GM19324 (cell line): ENCODE measurements at regions not wholly inside any gene's neighbourhood (a gene's known extent, or its start where the extent isn't known, plus 50 kb on each side); places are given as distances from the start of the nearest gene placed in this dataset.

Experiments used
- ATAC-seq: cut with Tn5 transposase; IDR thresholded peaks from one replicate; pipeline ENCODE4 v1.9.1; 2021; ENCODE audit warnings: mild to moderate bottlenecking, moderate library complexity; ENCODE audit not compliant: unreplicated experiment, low FRiP score

GRCh38 chr1:195475568-195475967 lies 1132.7 kb downstream of the KCNT2 start:
- ATAC-seq, result no peak

- ATAC-seq, result no peak
These were observed 1135.9 kb downstream of the KCNT2 start for GRCh38 chr1:195472291-195472690.

- ATAC-seq, result no peak
These were observed 1141.6 kb downstream of the KCNT2 start for GRCh38 chr1:195466639-195467038.

- no peak for ATAC-seq
These were observed 1145.6 kb downstream of the KCNT2 start for GRCh38 chr1:195462646-195463045.

GRCh38 chr1:195462152-195462551 lies 1146.1 kb downstream of the KCNT2 start:
- no peak for ATAC-seq

- ATAC-seq, result no peak
These were observed 1149.9 kb downstream of the KCNT2 start for GRCh38 chr1:195458365-195458764.

- ATAC-seq, result no peak
These were observed 1157.4 kb downstream of the KCNT2 start for GRCh38 chr1:195450794-195451193.

GRCh38 chr1:195439661-195440060 lies 1168.6 kb downstream of the KCNT2 start:
- no peak for ATAC-seq

- ATAC-seq, result no peak
These were observed 1173.6 kb downstream of the KCNT2 start for GRCh38 chr1:195434566-195435203.

- no peak for ATAC-seq
These were observed 1177.4 kb downstream of the KCNT2 start for GRCh38 chr1:195430826-195431225.

- no peak for ATAC-seq
These were observed 1179.3 kb downstream of the KCNT2 start for GRCh38 chr1:195428927-195429326.

- no peak for ATAC-seq
These were observed 1192.7 kb downstream of the KCNT2 start for GRCh38 chr1:195415584-195415983.

GRCh38 chr1:195394567-195394966 lies 1213.7 kb downstream of the KCNT2 start:
- ATAC-seq, result no peak

- no peak for ATAC-seq
These were observed 1232.0 kb downstream of the KCNT2 start for GRCh38 chr1:195376190-195376589.

GRCh38 chr1:195373856-195374255 lies 1234.4 kb downstream of the KCNT2 start:
- no peak for ATAC-seq

GRCh38 chr1:195345149-195345548 lies 1263.1 kb downstream of the KCNT2 start:
- no peak for ATAC-seq

GRCh38 chr1:195337646-195338045 lies 1270.6 kb downstream of the KCNT2 start:
- ATAC-seq, result no peak

GRCh38 chr1:195336812-195337211 lies 1271.4 kb downstream of the KCNT2 start:
- ATAC-seq, result no peak

- no peak for ATAC-seq
These were observed 1272.7 kb downstream of the KCNT2 start for GRCh38 chr1:195335541-195335940.

- ATAC-seq, result no peak
These were observed 1276.1 kb downstream of the KCNT2 start for GRCh38 chr1:195332102-195332501.

GRCh38 chr1:195328681-195329080 lies 1279.6 kb downstream of the KCNT2 start:
- ATAC-seq, result no peak

- no peak for ATAC-seq
These were observed 1280.1 kb downstream of the KCNT2 start for GRCh38 chr1:195328102-195328501.

GRCh38 chr1:195327361-195327760 lies 1280.9 kb downstream of the KCNT2 start:
- ATAC-seq, result no peak
